Neuron (in vitro differentiated cells): ENCODE measurements at regions not wholly inside any gene's neighbourhood (a gene's known extent, or its start where the extent isn't known, plus 50 kb on each side); places are given as distances from the start of the nearest gene placed in this dataset.
"Not testable (repeated sequence)": the region's sequence is repeated elsewhere in the genome, so short reads cannot be mapped to it uniquely, and the experiment has no call there.

Source experiments
- H2AFZ ChIP-seq: one replicate; pipeline ENCODE4 v1.6.1; 2013; ENCODE audit warnings: low read depth, mild to moderate bottlenecking, inconsistent platforms, low read length, moderate library complexity
- H3K27me3 ChIP-seq: one replicate; pipeline ENCODE4 v1.6.1; 2013; ENCODE audit warnings: low read length; ENCODE audit not compliant: insufficient read depth
- H3K36me3 ChIP-seq: one replicate; pipeline ENCODE4 v1.6.1; 2013; ENCODE audit warnings: low read length; ENCODE audit not compliant: insufficient read depth
- H3K4me1 ChIP-seq: one replicate; pipeline ENCODE4 v1.6.1; 2013; ENCODE audit warnings: low read length; ENCODE audit not compliant: insufficient read depth
- H3K4me3 ChIP-seq: 2 replicates; pipeline ENCODE4 v1.5.1; 2013; ENCODE audit warnings: mild to moderate bottlenecking, low read length, moderate library complexity
- H3K9me3 ChIP-seq: one replicate; pipeline ENCODE4 v1.6.1; 2013; ENCODE audit warnings: low read length

GRCh38 chr11:128039140-128040021 lies 548.0 kb downstream of the ETS1 start:
- Histone ChIP-seq H3K36me3 (no peaks in the 10 kb centered on the region), H3K4me3 (no peak overlapping the region), H3K4me1 (peaks cover 11% of the 10 kb centered on the region), H3K27me3 (no peaks in the 10 kb centered on the region), H3K9me3 (no peaks in the 10 kb centered on the region), H2AFZ (no peak overlapping the region)

- H2AFZ ChIP-seq, result no peak overlapping the region
- peaks cover 1% of the 10 kb centered on the region for H3K4me1 ChIP-seq
- H3K9me3 ChIP-seq, result no peaks in the 10 kb centered on the region
- no peaks in the 10 kb centered on the region for H3K36me3 ChIP-seq
- no peaks in the 10 kb centered on the region for H3K27me3 ChIP-seq
- H3K4me3 ChIP-seq, result no peak overlapping the region
These were observed 550.7 kb downstream of the ETS1 start for GRCh38 chr11:128036556-128037093.

- Histone ChIP-seq H2AFZ (no peak overlapping the region), H3K27me3 (no peaks in the 10 kb centered on the region), H3K36me3 (no peaks in the 10 kb centered on the region), H3K9me3 (no peaks in the 10 kb centered on the region), H3K4me3 (no peak overlapping the region), H3K4me1 (no peaks in the 10 kb centered on the region)
These were observed 551.4 kb downstream of the ETS1 start for GRCh38 chr11:128036006-128036405.

- H2AFZ ChIP-seq, H3K9me3 ChIP-seq, H3K27me3 ChIP-seq, H3K4me3 ChIP-seq, H3K36me3 ChIP-seq, H3K4me1 ChIP-seq: not testable (repeated sequence)
These were observed 555.7 kb downstream of the ETS1 start for GRCh38 chr11:128031538-128032134.

GRCh38 chr11:128029219-128029722 lies 558.1 kb downstream of the ETS1 start:
- Histone ChIP-seq H3K4me1 (peaks cover 2% of the 10 kb centered on the region), H3K4me3 (no peak overlapping the region), H3K36me3 (no peaks in the 10 kb centered on the region), H3K27me3 (no peaks in the 10 kb centered on the region), H2AFZ (no peak overlapping the region), H3K9me3 (peaks cover 5% of the 10 kb centered on the region)

- Histone ChIP-seq H3K9me3 (peaks cover 5% of the 10 kb centered on the region), H3K4me1 (peaks cover 2% of the 10 kb centered on the region), H2AFZ (no peak overlapping the region), H3K36me3 (no peaks in the 10 kb centered on the region), H3K4me3 (no peak overlapping the region), H3K27me3 (no peaks in the 10 kb centered on the region)
These were observed 560.8 kb downstream of the ETS1 start for GRCh38 chr11:128026596-128026995.

- Histone ChIP-seq H3K4me3 (no peak overlapping the region), H3K27me3 (no peaks in the 10 kb centered on the region), H3K4me1 (no peaks in the 10 kb centered on the region), H3K9me3 (peaks cover 2% of the 10 kb centered on the region), H2AFZ (no peak overlapping the region), H3K36me3 (no peaks in the 10 kb centered on the region)
These were observed 564.6 kb downstream of the ETS1 start for GRCh38 chr11:128022761-128023160.

GRCh38 chr11:128022007-128022368 lies 565.4 kb downstream of the ETS1 start:
- Histone ChIP-seq H2AFZ (no peak overlapping the region), H3K4me3 (no peak overlapping the region), H3K4me1 (no peaks in the 10 kb centered on the region)

GRCh38 chr11:128021349-128022006 lies 565.9 kb downstream of the ETS1 start:
- Histone ChIP-seq H2AFZ (no peak overlapping the region), H3K36me3 (no peaks in the 10 kb centered on the region), H3K4me1 (no peaks in the 10 kb centered on the region), H3K9me3 (no peaks in the 10 kb centered on the region), H3K27me3 (no peaks in the 10 kb centered on the region), H3K4me3 (no peak overlapping the region)

More at GRCh38 chr11:128022007-128022368, 565.4 kb downstream of the ETS1 start:
- Histone ChIP-seq H3K36me3 (no peaks in the 10 kb centered on the region), H3K27me3 (no peaks in the 10 kb centered on the region), H3K9me3 (no peaks in the 10 kb centered on the region)

- Histone ChIP-seq H3K27me3 (no peaks in the 10 kb centered on the region), H3K36me3 (no peaks in the 10 kb centered on the region), H3K4me3 (no peak overlapping the region), H3K9me3 (no peaks in the 10 kb centered on the region), H3K4me1 (no peaks in the 10 kb centered on the region), H2AFZ (no peak overlapping the region)
These were observed 568.7 kb downstream of the ETS1 start for GRCh38 chr11:128018692-128019091.

- peaks cover 8% of the 10 kb centered on the region for H3K4me1 ChIP-seq
- no peak overlapping the region for H3K4me3 ChIP-seq
- H2AFZ ChIP-seq, result no peak overlapping the region
- H3K36me3 ChIP-seq, result no peaks in the 10 kb centered on the region
- H3K27me3 ChIP-seq, result no peaks in the 10 kb centered on the region
- H3K9me3 ChIP-seq, result no peaks in the 10 kb centered on the region
These were observed 581.8 kb downstream of the ETS1 start for GRCh38 chr11:128005562-128005961.

GRCh38 chr11:127998421-127998820 lies 588.9 kb downstream of the ETS1 start:
- no peaks in the 10 kb centered on the region for H3K9me3 ChIP-seq
- H3K4me3 ChIP-seq, result no peak overlapping the region
- no peaks in the 10 kb centered on the region for H3K4me1 ChIP-seq
- H3K27me3 ChIP-seq, result no peaks in the 10 kb centered on the region
- H2AFZ ChIP-seq, result no peak overlapping the region
- no peaks in the 10 kb centered on the region for H3K36me3 ChIP-seq

GRCh38 chr11:127997594-127997993 lies 589.8 kb downstream of the ETS1 start:
- no peak overlapping the region for H2AFZ ChIP-seq
- H3K27me3 ChIP-seq, result no peaks in the 10 kb centered on the region
- H3K4me3 ChIP-seq, result no peak overlapping the region
- no peaks in the 10 kb centered on the region for H3K36me3 ChIP-seq
- H3K9me3 ChIP-seq, result no peaks in the 10 kb centered on the region
- no peaks in the 10 kb centered on the region for H3K4me1 ChIP-seq
